Fibroblast of pulmonary artery (primary cell): ENCODE measurements at regions not wholly inside any gene's neighbourhood (a gene's known extent, or its start where the extent isn't known, plus 50 kb on each side); places are given as distances from the start of the nearest gene placed in this dataset.

ENCODE experiments used
- DNase-seq: peaks from one replicate; pipeline ENCODE4 v3.0.0-alpha.2; 2010; ENCODE audit warnings: low read depth
- H3K4me3 ChIP-seq: replicated peaks from 2 replicates; pipeline ENCODE4 v1.5.1; 2011; ENCODE audit warnings: low read depth, mild to moderate bottlenecking, control low read depth, low read length, moderate library complexity
- TF ChIP-seq, protein P1 (sequence below): IDR thresholded peaks from 2 replicates; pipeline ENCODE4 v1.5.1; 2011; ENCODE audit warnings: mild to moderate bottlenecking, control low read depth, low read length, inconsistent platforms; ENCODE audit errors: missing control alignments

DNA sequence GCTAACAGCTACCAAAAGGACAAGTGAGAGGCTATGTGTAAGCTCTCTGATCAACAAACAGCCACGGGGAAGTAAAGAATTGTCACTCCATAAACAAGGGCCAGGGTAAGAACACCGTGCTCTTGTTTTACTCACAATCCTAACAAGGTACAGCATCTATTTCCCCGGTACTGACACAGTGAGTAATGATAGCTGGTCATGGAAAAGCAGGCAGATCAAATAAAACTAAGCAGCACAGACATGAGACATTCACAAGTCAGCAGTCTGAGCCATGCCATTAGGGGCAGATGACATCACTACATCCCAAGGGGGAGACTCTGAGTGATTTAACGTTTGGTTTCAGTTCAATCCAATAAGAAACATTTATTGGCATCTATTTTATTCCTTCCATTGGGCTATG is 54.4 kb downstream of the ARL6IP4 start:
- DNase-seq = peak; percentile 33
- H3K4me3 ChIP-seq = no peak overlapping the region
- TF ChIP-seq, protein P1, sequence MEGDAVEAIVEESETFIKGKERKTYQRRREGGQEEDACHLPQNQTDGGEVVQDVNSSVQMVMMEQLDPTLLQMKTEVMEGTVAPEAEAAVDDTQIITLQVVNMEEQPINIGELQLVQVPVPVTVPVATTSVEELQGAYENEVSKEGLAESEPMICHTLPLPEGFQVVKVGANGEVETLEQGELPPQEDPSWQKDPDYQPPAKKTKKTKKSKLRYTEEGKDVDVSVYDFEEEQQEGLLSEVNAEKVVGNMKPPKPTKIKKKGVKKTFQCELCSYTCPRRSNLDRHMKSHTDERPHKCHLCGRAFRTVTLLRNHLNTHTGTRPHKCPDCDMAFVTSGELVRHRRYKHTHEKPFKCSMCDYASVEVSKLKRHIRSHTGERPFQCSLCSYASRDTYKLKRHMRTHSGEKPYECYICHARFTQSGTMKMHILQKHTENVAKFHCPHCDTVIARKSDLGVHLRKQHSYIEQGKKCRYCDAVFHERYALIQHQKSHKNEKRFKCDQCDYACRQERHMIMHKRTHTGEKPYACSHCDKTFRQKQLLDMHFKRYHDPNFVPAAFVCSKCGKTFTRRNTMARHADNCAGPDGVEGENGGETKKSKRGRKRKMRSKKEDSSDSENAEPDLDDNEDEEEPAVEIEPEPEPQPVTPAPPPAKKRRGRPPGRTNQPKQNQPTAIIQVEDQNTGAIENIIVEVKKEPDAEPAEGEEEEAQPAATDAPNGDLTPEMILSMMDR = no peak

DNA sequence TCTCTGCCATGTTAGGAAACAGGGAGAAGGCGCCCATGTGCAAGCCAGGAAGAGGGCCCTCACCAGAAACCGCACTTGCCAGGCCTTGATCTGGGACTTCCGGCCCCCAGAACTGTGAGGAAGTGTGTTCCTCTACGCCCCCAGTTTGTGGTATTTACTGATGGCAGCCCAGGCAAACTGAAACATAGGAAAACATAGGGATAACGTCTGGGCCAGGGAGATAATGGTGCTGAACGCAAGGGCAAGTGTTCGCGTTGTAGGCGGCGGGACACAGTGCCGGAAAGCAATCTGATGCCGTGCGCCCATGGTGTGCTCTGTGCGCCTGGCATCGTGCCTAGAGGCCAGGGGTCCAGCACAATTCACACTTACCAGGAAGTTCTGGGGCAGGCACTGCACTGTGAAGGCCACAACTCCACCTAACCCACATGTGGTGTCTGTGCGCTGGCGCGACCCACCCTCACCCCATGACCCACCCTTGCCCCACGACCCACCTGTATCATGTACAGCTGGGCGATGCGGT is 53.6 kb downstream of the ARL6IP4 start:
- TF ChIP-seq, protein P1 = no peak
- H3K4me3 ChIP-seq = no peak overlapping the region
- no peak for DNase-seq

DNA sequence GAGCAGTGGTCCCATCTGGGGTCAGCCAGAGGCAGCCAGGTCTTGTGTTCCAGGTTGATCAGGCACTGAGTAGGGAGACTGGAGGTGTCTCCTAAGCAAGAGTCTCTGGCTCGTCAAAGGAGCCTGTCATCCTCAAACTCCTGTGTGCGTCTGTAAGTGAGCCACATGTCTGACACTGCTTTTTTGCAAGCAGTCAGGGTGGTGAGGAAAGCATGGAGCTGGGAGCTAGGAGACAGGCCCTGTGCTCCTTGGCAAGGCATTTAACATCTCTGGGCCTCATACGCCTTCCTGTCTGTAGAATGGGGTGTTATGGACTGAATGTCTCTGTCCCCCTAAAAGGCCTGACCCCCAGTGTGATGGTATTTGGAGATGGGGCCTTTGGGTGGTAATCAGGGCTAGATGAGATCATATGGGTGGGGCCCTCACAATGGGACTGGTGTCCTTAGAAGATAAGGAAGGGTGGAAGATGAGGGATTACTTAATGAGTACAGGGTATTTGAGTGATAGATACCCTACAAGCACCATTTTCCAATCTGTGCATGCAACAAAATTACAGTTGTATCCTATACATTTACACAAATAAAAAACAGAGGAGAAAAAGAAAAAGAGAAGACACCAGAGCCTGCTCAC is 53.0 kb downstream of the ARL6IP4 start:
- no peak for DNase-seq
- no peak overlapping the region for H3K4me3 ChIP-seq
- TF ChIP-seq, protein P1 = no peak

DNA sequence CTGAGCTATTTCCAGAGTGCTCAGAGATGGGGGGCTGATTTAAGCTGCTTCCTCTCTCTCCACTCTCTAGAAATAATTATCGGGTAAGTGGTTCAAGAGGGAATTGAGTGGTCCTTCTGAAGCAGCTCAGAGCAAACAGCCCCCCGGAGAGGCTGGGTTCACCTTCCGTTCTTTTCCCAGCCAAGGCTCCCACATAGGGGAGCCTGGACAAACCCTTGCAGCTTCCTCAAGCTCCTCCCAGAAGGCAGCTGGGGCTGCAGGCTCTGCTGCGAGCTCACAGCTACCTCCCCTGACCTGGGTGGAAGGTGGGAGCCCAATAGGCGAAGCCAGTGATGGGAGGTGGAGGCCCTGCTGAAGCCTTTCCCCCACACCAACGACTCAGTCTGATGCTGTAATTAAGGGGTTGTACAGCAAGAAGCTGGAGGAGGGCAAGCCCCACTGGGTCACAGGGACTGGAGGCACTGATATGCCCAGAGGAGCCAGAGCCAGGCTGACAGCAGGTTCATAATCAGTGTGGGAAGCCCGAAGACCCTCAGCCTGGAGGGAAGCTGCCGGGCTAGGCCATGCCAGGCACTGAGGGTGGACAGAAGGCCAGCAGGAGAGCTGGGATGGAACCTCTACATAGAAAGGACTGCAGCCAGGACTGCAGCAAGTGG is 52.4 kb downstream of the ARL6IP4 start:
- TF ChIP-seq, protein P1 = no peak
- DNase-seq = no peak
- no peak overlapping the region for H3K4me3 ChIP-seq
